ENCODE measurements at regions not wholly inside any gene's neighbourhood (a gene's known extent, or its start where the extent isn't known, plus 50 kb on each side); places are given as distances from the start of the nearest gene placed in this dataset.

- no peaks in the 10 kb centered on the region for H3K4me1 ChIP-seq
- H3K36me3 ChIP-seq: no peaks in the 10 kb centered on the region
- no peak overlapping the region for H3K4me3 ChIP-seq
- no peak for TF ChIP-seq EP300 (IDR thresholded peaks at IDR 0.05)
- TF ChIP-seq CTCF (IDR thresholded peaks at IDR 0.05): no peak
- no peak for ATAC-seq (ENCODE audit: low FRiP score in 2 of 2)
- H3K27me3 ChIP-seq: no peaks in the 10 kb centered on the region
- 80 to 83% methylated on average over 2 of the region's 2 CpGs for WGBS, 2 donors
- no peak overlapping the region for H3K27ac ChIP-seq
- H3K9me3 ChIP-seq: no peaks in the 10 kb centered on the region
- DNase-seq: no peak
These were observed 88.7 kb downstream of the SLC10A2 start for GRCh38 chr13:102977471-102977870.

GRCh38 chr13:102974317-102975087, 91.7 kb downstream of the SLC10A2 start:
- Histone ChIP-seq H3K4me3 (no peak overlapping the region), H3K9me3 (no peaks in the 10 kb centered on the region), H3K27ac (no peak overlapping the region), H3K27me3 (no peaks in the 10 kb centered on the region), H3K36me3 (no peaks in the 10 kb centered on the region), H3K4me1 (no peaks in the 10 kb centered on the region)
- WGBS, 2 donors: 52 to 63% methylated on average over 8 of the region's 8 CpGs
- TF ChIP-seq POLR2AphosphoS5 (IDR thresholded peaks at IDR 0.05) (no peak), CTCF (IDR thresholded peaks at IDR 0.05) (no peak), POLR2A (IDR thresholded peaks at IDR 0.05) (no peak), EP300 (IDR thresholded peaks at IDR 0.05) (no peak)
- DNase-seq (no peak), ATAC-seq (ENCODE audit: low FRiP score in 2 of 2) (no peak)

- Histone ChIP-seq H3K4me3 (no peak overlapping the region), H3K9me3 (no peaks in the 10 kb centered on the region), H3K4me1 (no peaks in the 10 kb centered on the region), H3K27ac (no peak overlapping the region), H3K27me3 (no peaks in the 10 kb centered on the region), H3K36me3 (no peaks in the 10 kb centered on the region)
- no peak for ATAC-seq (ENCODE audit: low FRiP score in 2 of 2)
- no peak for TF ChIP-seq POLR2AphosphoS5 (IDR thresholded peaks at IDR 0.05)
- no peak for TF ChIP-seq CTCF (IDR thresholded peaks at IDR 0.05)
- TF ChIP-seq EP300 (IDR thresholded peaks at IDR 0.05): no peak
- TF ChIP-seq POLR2A (IDR thresholded peaks at IDR 0.05): no peak
- no peak for DNase-seq
- 87 to 93% methylated on average over 2 of the region's 2 CpGs for WGBS, 2 donors
These were observed 94.0 kb downstream of the SLC10A2 start for GRCh38 chr13:102972191-102972590.

GRCh38 chr13:102970542-102970941, 95.7 kb downstream of the SLC10A2 start:
- DNase-seq (no peak), ATAC-seq (ENCODE audit: low FRiP score in 2 of 2) (no peak)
- H3K4me1 ChIP-seq: no peaks in the 10 kb centered on the region
- H3K9me3 ChIP-seq: no peaks in the 10 kb centered on the region
- H3K27me3 ChIP-seq: no peaks in the 10 kb centered on the region
- H3K36me3 ChIP-seq: no peaks in the 10 kb centered on the region
- WGBS, 2 donors: 63 to 80% methylated on average over 2 of the region's 2 CpGs
- H3K27ac ChIP-seq: no peak overlapping the region
- H3K4me3 ChIP-seq: no peak overlapping the region
- TF ChIP-seq CTCF (IDR thresholded peaks at IDR 0.05): no peak
- TF ChIP-seq POLR2A (IDR thresholded peaks at IDR 0.05): no peak
- no peak for TF ChIP-seq EP300 (IDR thresholded peaks at IDR 0.05)
- TF ChIP-seq POLR2AphosphoS5 (IDR thresholded peaks at IDR 0.05): no peak
